ENCODE measurements at regions not wholly inside any gene's neighbourhood (a gene's known extent, or its start where the extent isn't known, plus 50 kb on each side); places are given as distances from the start of the nearest gene placed in this dataset.

DNA sequence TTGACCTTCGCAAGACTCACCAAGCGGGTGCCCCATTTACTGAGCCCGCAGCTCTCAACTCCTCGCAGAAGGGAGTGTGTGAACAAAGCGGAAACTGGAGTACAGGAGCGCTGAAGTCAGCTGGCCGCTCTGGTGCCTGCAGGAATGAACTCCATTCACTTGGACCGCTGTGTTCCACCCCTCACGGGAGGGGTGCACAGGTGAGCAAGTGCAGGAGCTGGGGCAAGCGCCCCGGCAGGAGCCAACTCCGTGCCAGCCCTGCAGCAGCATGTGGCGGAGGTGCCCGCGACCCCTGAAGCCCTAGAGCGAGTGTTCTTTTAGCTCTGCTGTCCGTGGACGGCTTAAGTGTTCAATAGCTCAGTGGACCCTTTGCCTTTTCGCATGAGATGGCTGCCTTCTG, 471.6 kb upstream of the ADGRL4 start:
- TF ChIP-seq CTCF (IDR thresholded peaks at IDR 0.05; ENCODE audit: control extremely low read depth in 1 of 3, insufficient read depth in 1 of 3, low read depth in 1 of 3, low read length in 3 of 3): no peak
- no peak for TF ChIP-seq POLR2AphosphoS5 (IDR thresholded peaks at IDR 0.05; ENCODE audit: low read depth, low read length)
- no peak for TF ChIP-seq HDAC6 (IDR thresholded peaks at IDR 0.05; ENCODE audit: low read depth, low read length)
- TF ChIP-seq RAD21 (IDR thresholded peaks at IDR 0.05 in 1 of 2, conservative IDR thresholded peaks at IDR 0.05 in 1 of 2; ENCODE audit: low read depth in 2 of 2, low read length in 2 of 2): no peak
- TF ChIP-seq MAX (IDR thresholded peaks at IDR 0.05): no peak
- TF ChIP-seq EGR1 (IDR thresholded peaks at IDR 0.05; ENCODE audit: borderline replicate concordance, low read depth, low read length): no peak
- TF ChIP-seq POLR2A (IDR thresholded peaks at IDR 0.05; ENCODE audit: control extremely low read depth in 1 of 2, low read depth in 2 of 2, low read length in 2 of 2): no peak
- no peak for TF ChIP-seq TEAD4 (IDR thresholded peaks at IDR 0.05; ENCODE audit: low read depth, low read length)
- TF ChIP-seq SP4 (IDR thresholded peaks at IDR 0.05; ENCODE audit: low read length): no peak
- TF ChIP-seq USF2 (IDR thresholded peaks at IDR 0.05; ENCODE audit: low read length): no peak
- no peak for TF ChIP-seq NANOG (IDR thresholded peaks at IDR 0.05; ENCODE audit: insufficient read depth, low read depth, low read length, poor library complexity, severe bottlenecking)
- no peak for TF ChIP-seq EZH2 (IDR thresholded peaks at IDR 0.05; ENCODE audit: low read depth, low read length, severe bottlenecking)

Measured in H1 (cell line).